Neural progenitor cell (in vitro differentiated cells): ENCODE measurements at regions not wholly inside any gene's neighbourhood (a gene's known extent, or its start where the extent isn't known, plus 50 kb on each side); places are given as distances from the start of the nearest gene placed in this dataset.

Source experiments
- DNase-seq: peaks from one replicate; pipeline ENCODE4 v3.0.0-alpha.2; 2016; ENCODE audit warnings: low spot score
- H2AFZ ChIP-seq: fragments of 200-600 bp; sonication (generic); replicated peaks from 2 replicates; pipeline ENCODE4 v1.6.1; 2016; ENCODE audit warnings: antibody characterized with exemption
- H3F3A ChIP-seq: fragments of 200-600 bp; sonication (generic); 2 replicates; pipeline ENCODE4 v1.6.1; 2016; ENCODE audit warnings: antibody characterized with exemption, low read depth
- H3K27ac ChIP-seq: fragments of 200-600 bp; sonication (generic); 2 replicates; pipeline ENCODE4 v1.5.1; 2016; ENCODE audit warnings: mild to moderate bottlenecking
- H3K27me3 ChIP-seq: fragments of 200-600 bp; sonication (generic); 2 replicates; pipeline ENCODE4 v1.6.1; 2016; ENCODE audit warnings: mild to moderate bottlenecking, moderate library complexity
- H3K36me3 ChIP-seq: fragments of 200-600 bp; sonication (generic); 2 replicates; pipeline ENCODE4 v1.5.1; 2016
- H3K4me1 ChIP-seq: fragments of 200-600 bp; sonication (generic); 2 replicates; pipeline ENCODE4 v1.6.1; 2016; ENCODE audit warnings: mixed run types
- H3K4me2 ChIP-seq: fragments of 200-600 bp; sonication (generic); 2 replicates; pipeline ENCODE4 v1.6.1; 2016
- H3K4me3 ChIP-seq: fragments of 200-600 bp; sonication (generic); 2 replicates; pipeline ENCODE4 v1.5.1; 2016
- H3K79me2 ChIP-seq: fragments of 200-600 bp; sonication (generic); 2 replicates; pipeline ENCODE4 v1.6.1; 2016; ENCODE audit warnings: low read depth
- H3K9ac ChIP-seq: fragments of 200-600 bp; sonication (generic); 2 replicates; pipeline ENCODE4 v1.6.1; 2016
- H3K9me3 ChIP-seq: fragments of 200-600 bp; sonication (generic); 2 replicates; pipeline ENCODE4 v1.5.1; 2016; ENCODE audit warnings: low read depth
- H4K20me1 ChIP-seq: fragments of 200-600 bp; sonication (generic); 2 replicates; pipeline ENCODE4 v1.6.1; 2016; ENCODE audit warnings: low read depth
- H3K27ac Mint-ChIP-seq: 3 replicates; pipeline ENCODE4 v1.8.0; 2021; ENCODE audit warnings: mixed read lengths
- H3K27me3 Mint-ChIP-seq: 2 replicates; pipeline ENCODE4 v1.8.0; 2022; ENCODE audit warnings: low read depth, mild to moderate bottlenecking, inconsistent platforms, moderate library complexity, mixed read lengths; ENCODE audit not compliant: insufficient read depth
- H3K36me3 Mint-ChIP-seq: 3 replicates; pipeline ENCODE4 v1.8.0; 2021; ENCODE audit warnings: mixed read lengths
- H3K4me1 Mint-ChIP-seq: 3 replicates; pipeline ENCODE4 v1.8.0; 2021; ENCODE audit warnings: mixed read lengths
- H3K4me3 Mint-ChIP-seq: 3 replicates; pipeline ENCODE4 v1.8.0; 2021; ENCODE audit warnings: mild to moderate bottlenecking, moderate library complexity, mixed read lengths
- H3K9me3 Mint-ChIP-seq: 3 replicates; pipeline ENCODE4 v1.8.0; 2020; ENCODE audit warnings: mixed read lengths
- CTCF ChIP-seq: fragments of 200-600 bp; sonication (generic); IDR thresholded peaks from 2 replicates; pipeline ENCODE4 v1.5.1; 2017; ENCODE audit warnings: antibody characterized with exemption, mild to moderate bottlenecking
- EZH2 ChIP-seq: fragments of 200-600 bp; sonication (generic); IDR thresholded peaks from 2 replicates; pipeline ENCODE4 v1.6.1; 2017; ENCODE audit warnings: antibody characterized with exemption, mild to moderate bottlenecking, moderate library complexity
- EZH2phosphoT487 ChIP-seq: fragments of 200-600 bp; sonication (generic); IDR thresholded peaks from 2 replicates; pipeline ENCODE4 v1.6.1; 2017; ENCODE audit warnings: antibody characterized with exemption

GRCh38 chrX:39401483-39402110, 600.3 kb downstream of the MID1IP1 start:
- no peak overlapping the region for H3K4me3 Mint-ChIP-seq
- Histone ChIP-seq H3K36me3 (no peaks in the 10 kb centered on the region), H4K20me1 (no peaks in the 10 kb centered on the region), H3K79me2 (no peaks in the 10 kb centered on the region), H3K4me1 (no peaks in the 10 kb centered on the region), H2AFZ (no peak overlapping the region), H3K27me3 (no peaks in the 10 kb centered on the region), H3K27ac (no peak overlapping the region), H3K9ac (no peak overlapping the region), H3K4me3 (no peak overlapping the region), H3K4me2 (no peak overlapping the region), H3K9me3 (no peaks in the 10 kb centered on the region), H3F3A (no peaks in the 10 kb centered on the region)
- H3K9me3 Mint-ChIP-seq = no peaks in the 10 kb centered on the region
- no peak for DNase-seq
- H3K27me3 Mint-ChIP-seq = peaks cover 5% of the 10 kb centered on the region
- no peaks in the 10 kb centered on the region for H3K36me3 Mint-ChIP-seq
- TF ChIP-seq EZH2phosphoT487 (no peak), CTCF (no peak), EZH2 (no peak)
- no peak overlapping the region for H3K27ac Mint-ChIP-seq
- H3K4me1 Mint-ChIP-seq = peaks cover 5% of the 10 kb centered on the region

GRCh38 chrX:39402158-39402557, 600.9 kb downstream of the MID1IP1 start:
- Mint-ChIP-seq H3K36me3 (no peaks in the 10 kb centered on the region), H3K4me3 (no peak overlapping the region)
- no peak overlapping the region for H3K27ac ChIP-seq

GRCh38 chrX:39406799-39407198, 605.5 kb downstream of the MID1IP1 start:
- Histone ChIP-seq H2AFZ (no peak overlapping the region), H3K4me2 (no peak overlapping the region), H3K27me3 (no peaks in the 10 kb centered on the region), H3K79me2 (no peaks in the 10 kb centered on the region), H3F3A (no peaks in the 10 kb centered on the region), H3K27ac (no peak overlapping the region), H3K9me3 (no peaks in the 10 kb centered on the region), H3K4me1 (no peaks in the 10 kb centered on the region), H4K20me1 (no peaks in the 10 kb centered on the region), H3K4me3 (no peak overlapping the region), H3K36me3 (no peaks in the 10 kb centered on the region), H3K9ac (no peak overlapping the region)
- H3K36me3 Mint-ChIP-seq = no peaks in the 10 kb centered on the region
- no peak overlapping the region for H3K4me3 Mint-ChIP-seq
- DNase-seq = no peak
- H3K9me3 Mint-ChIP-seq = no peaks in the 10 kb centered on the region
- no peak for TF ChIP-seq CTCF
- no peak for TF ChIP-seq EZH2
- no peak for TF ChIP-seq EZH2phosphoT487
- H3K27me3 Mint-ChIP-seq = peaks cover 5% of the 10 kb centered on the region
- H3K4me1 Mint-ChIP-seq = peaks cover 11% of the 10 kb centered on the region
- no peak overlapping the region for H3K27ac Mint-ChIP-seq

More at GRCh38 chrX:39402158-39402557, 600.9 kb downstream of the MID1IP1 start:
- no peak overlapping the region for H3K27ac Mint-ChIP-seq
- TF ChIP-seq EZH2phosphoT487 (no peak), CTCF (no peak), EZH2 (no peak)
- H3K9me3 Mint-ChIP-seq = no peaks in the 10 kb centered on the region
- H3K4me2 ChIP-seq = no peak overlapping the region
- H3K9ac ChIP-seq = no peak overlapping the region
- no peaks in the 10 kb centered on the region for H3K79me2 ChIP-seq
- no peaks in the 10 kb centered on the region for H3K27me3 ChIP-seq
- H3K27me3 Mint-ChIP-seq = peaks cover 5% of the 10 kb centered on the region
- H3F3A ChIP-seq = no peaks in the 10 kb centered on the region
- peaks cover 5% of the 10 kb centered on the region for H3K4me1 Mint-ChIP-seq
- DNase-seq = no peak
- no peaks in the 10 kb centered on the region for H3K36me3 ChIP-seq
- no peak overlapping the region for H3K4me3 ChIP-seq
- no peaks in the 10 kb centered on the region for H4K20me1 ChIP-seq
- no peaks in the 10 kb centered on the region for H3K9me3 ChIP-seq
- no peak overlapping the region for H2AFZ ChIP-seq
- H3K4me1 ChIP-seq = no peaks in the 10 kb centered on the region
